ENCODE measurements at regions not wholly inside any gene's neighbourhood (a gene's known extent, or its start where the extent isn't known, plus 50 kb on each side); places are given as distances from the start of the nearest gene placed in this dataset.

GRCh38 chr12:89954259-89954658 lies 245.6 kb upstream of the ATP2B1 start:
- DNase-seq (ENCODE audit: low read depth), result no peak

GRCh38 chr12:89951694-89952060 lies 243.0 kb upstream of the ATP2B1 start:
- DNase-seq (ENCODE audit: low read depth), result no peak

- DNase-seq (ENCODE audit: low read depth), result no peak
Measured at GRCh38 chr12:89951050-89951693, 242.5 kb upstream of the ATP2B1 start.

- no peak for DNase-seq (ENCODE audit: low read depth)
Measured at GRCh38 chr12:89950421-89950820, 241.8 kb upstream of the ATP2B1 start.

- DNase-seq (ENCODE audit: low read depth), result no peak
Measured at GRCh38 chr12:89949457-89950195, 241.0 kb upstream of the ATP2B1 start.

- no peak for DNase-seq (ENCODE audit: low read depth)
Measured at GRCh38 chr12:89948271-89949175, 239.9 kb upstream of the ATP2B1 start.

- DNase-seq (ENCODE audit: low read depth), result no peak
Measured at GRCh38 chr12:89947437-89948270, 239.0 kb upstream of the ATP2B1 start.

- no peak for DNase-seq (ENCODE audit: low read depth)
Measured at GRCh38 chr12:89946518-89947135, 238.0 kb upstream of the ATP2B1 start.

GRCh38 chr12:89945123-89945522 lies 236.5 kb upstream of the ATP2B1 start:
- no peak for DNase-seq (ENCODE audit: low read depth)

GRCh38 chr12:89943463-89943862 lies 234.8 kb upstream of the ATP2B1 start:
- no peak for DNase-seq (ENCODE audit: low read depth)

- no peak for DNase-seq (ENCODE audit: low read depth)
Measured at GRCh38 chr12:89941436-89941835, 232.8 kb upstream of the ATP2B1 start.

- no peak for DNase-seq (ENCODE audit: low read depth)
Measured at GRCh38 chr12:89939522-89940215, 231.0 kb upstream of the ATP2B1 start.

- no peak for DNase-seq (ENCODE audit: low read depth)
Measured at GRCh38 chr12:89936631-89937030, 228.0 kb upstream of the ATP2B1 start.

- no peak for DNase-seq (ENCODE audit: low read depth)
Measured at GRCh38 chr12:89935850-89936249, 227.2 kb upstream of the ATP2B1 start.

GRCh38 chr12:89933911-89934310 lies 225.3 kb upstream of the ATP2B1 start:
- DNase-seq (ENCODE audit: low read depth), result no peak

GRCh38 chr12:89932954-89933353 lies 224.3 kb upstream of the ATP2B1 start:
- DNase-seq (ENCODE audit: low read depth), result no peak

GRCh38 chr12:89928467-89928866 lies 219.8 kb upstream of the ATP2B1 start:
- DNase-seq (ENCODE audit: low read depth), result no peak

GRCh38 chr12:89927226-89927698 lies 218.6 kb upstream of the ATP2B1 start:
- DNase-seq (ENCODE audit: low read depth), result no peak

GRCh38 chr12:89924191-89924590 lies 215.6 kb upstream of the ATP2B1 start:
- no peak for DNase-seq (ENCODE audit: low read depth)

- DNase-seq (ENCODE audit: low read depth), result no peak
Measured at GRCh38 chr12:89923091-89923490, 214.5 kb upstream of the ATP2B1 start.

GRCh38 chr12:89920866-89921265 lies 212.2 kb upstream of the ATP2B1 start:
- no peak for DNase-seq (ENCODE audit: low read depth)
